Heart right ventricle (tissue), 16 donors: ENCODE measurements at regions not wholly inside any gene's neighbourhood (a gene's known extent, or its start where the extent isn't known, plus 50 kb on each side); places are given as distances from the start of the nearest gene placed in this dataset.

Experiments used
- ATAC-seq, 8 donors: fragments of 200-7000 bp; cut with Tn5 transposase; one replicate each; pipeline ENCODE4 v1.9.1; 2020; ENCODE audit warnings: mild to moderate bottlenecking in 8 of 8, moderate library complexity in 8 of 8, moderate number of reproducible peaks in 1 of 8
- DNase-seq, 2 donors: peaks; one replicate each; pipeline ENCODE4 v3.0.0-alpha.2; 2020
- H3K27ac ChIP-seq, 10 donors: fragments of 200-600 bp; sonication (generic) in 2 of 10; one replicate each; pipeline versions ENCODE4 v1.5.0 to v1.8.0; 2020 to 2022; ENCODE audit warnings: mild to moderate bottlenecking in 3 of 10
- H3K27me3 ChIP-seq, 7 donors: fragments of 200-600 bp; one replicate each; pipeline ENCODE4 v1.8.0; 2021 to 2022; ENCODE audit warnings: mild to moderate bottlenecking in 2 of 7
- H3K36me3 ChIP-seq, 9 donors: fragments of 200-600 bp; sonication (generic) in 1 of 9; one replicate each; pipeline versions ENCODE4 v1.5.0 to v1.8.0; 2020 to 2022; ENCODE audit warnings: mild to moderate bottlenecking in 2 of 9
- H3K4me1 ChIP-seq, 9 donors: fragments of 200-600 bp; sonication (generic) in 1 of 9; one replicate each; pipeline versions ENCODE4 v1.5.0 to v1.8.0; 2020 to 2022; ENCODE audit warnings: mild to moderate bottlenecking in 4 of 9
- H3K4me3 ChIP-seq, 10 donors: fragments of 200-600 bp; sonication (generic) in 2 of 10; one replicate each; pipeline versions ENCODE4 v1.5.0 to v1.8.0; 2020 to 2022; ENCODE audit warnings: mild to moderate bottlenecking in 7 of 10, moderate library complexity in 2 of 10
- H3K9me3 ChIP-seq, 11 donors: fragments of 200-600 bp in 10 of 11; sonication (generic) in 2 of 11; one replicate each; pipeline versions ENCODE4 v1.5.0 to v1.8.0; 2013 to 2022; ENCODE audit warnings: mild to moderate bottlenecking in 2 of 11, control low read depth in 1 of 11, moderate library complexity in 1 of 11
- CTCF ChIP-seq, 9 donors: fragments of 200-600 bp; sonication (generic) in 2 of 9; IDR thresholded peaks; one replicate each; pipeline versions ENCODE4 v1.5.0 to v1.8.0; 2021 to 2022; ENCODE audit warnings: antibody characterized with exemption in 9 of 9, mild to moderate bottlenecking in 5 of 9, moderate library complexity in 1 of 9
- WGBS, 2 donors: extraction: QIAGEN DNeasy Blood & Tissue Kit; methylation state at CpG; one replicate each; pipeline ENCODE4 v1.1.7; 2013; ENCODE audit warnings: inconsistent platforms in 1 of 2; 5-methylcytosine and 5-hydroxymethylcytosine counted together
- intact Hi-C, 10 donors: fragments of 100-400 bp; cut with DNase I; formaldehyde crosslinking; loops; one replicate each; pipeline versions ENCODE4 v1.11.1 to v1.14.2; 2022
- donor health status: Arrhythmogenic right ventricular cardiomyopathy.
- donor health status: ischemic (EF 13 %, LVEDD 7.1; RV severe dilation, severe dysfunction).
- donor health status: healthy with polysubstance abuse.
- donor health status: DM: no; HTN: yes; CAD: no.
- donor health status: DM: no; HTN: no; CAD: no.
- donor health status: ischemic (EF 25% LVEDD 6.9; RV normal size, moderate dysfunction).
- donor health status: ischemic (EF 25% LVEDD 5.7; RV mildly dilated, moderate dysfunction).
- donor health status: healthy.
- donor health status: DM: yes; HTN: yes; CAD: no.
- donor health status: Ischemic cardiomyopathy.
- donor health status: ischemic (EF 35%, LVEDD 5.7; RV mildly dilated, moderate dysfunction).
- donor health status: nonischemic (EF 11% LVEDD 7.7; RV severe dilation, severe dysfunction).
- donor health status: DM: yes; HTN: yes; CAD: no.
- donor health status: PGD.
- donor health status: ischemic (EF 29% LVEDD 5.4; RV normal size, mild dysfunction).
- donor health status: nonischemic (EF 23%, LVEDD 6.1; RV moderate dilation, normal function).

DNA sequence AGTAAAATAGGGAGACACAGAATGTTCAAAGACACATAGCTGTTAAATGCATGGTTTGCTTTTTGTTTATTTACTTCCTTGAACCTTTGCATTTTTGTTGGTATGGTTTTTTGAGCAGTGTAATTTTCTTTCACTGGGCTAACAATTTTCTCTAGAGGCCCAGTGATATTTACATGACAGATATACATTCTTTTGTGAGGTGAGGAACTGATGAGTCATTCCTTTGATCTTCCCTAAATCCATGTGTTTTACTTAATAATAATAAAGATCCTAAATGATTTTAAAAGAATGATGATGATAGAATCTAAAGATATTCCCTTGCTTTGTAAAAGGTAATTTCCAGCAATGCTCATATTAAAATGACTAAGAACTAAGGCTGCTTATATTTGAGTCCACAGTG lies 188.5 kb upstream of the ANK3 start:
- no peak for DNase-seq
- no peak for TF ChIP-seq CTCF (IDR thresholded peaks at IDR 0.05)
- Histone ChIP-seq H3K27ac (no peak overlapping the region), H3K4me1 (peaks cover 0 to 15% (median 5%) of the 10 kb centered on the region in 9 donors), H3K9me3 (no peaks in the 10 kb centered on the region), H3K4me3 (no peak overlapping the region), H3K27me3 (no peaks in the 10 kb centered on the region), H3K36me3 (no peaks in the 10 kb centered on the region)
- ATAC-seq, result no peak
- intact Hi-C loops, result no loop called here

DNA sequence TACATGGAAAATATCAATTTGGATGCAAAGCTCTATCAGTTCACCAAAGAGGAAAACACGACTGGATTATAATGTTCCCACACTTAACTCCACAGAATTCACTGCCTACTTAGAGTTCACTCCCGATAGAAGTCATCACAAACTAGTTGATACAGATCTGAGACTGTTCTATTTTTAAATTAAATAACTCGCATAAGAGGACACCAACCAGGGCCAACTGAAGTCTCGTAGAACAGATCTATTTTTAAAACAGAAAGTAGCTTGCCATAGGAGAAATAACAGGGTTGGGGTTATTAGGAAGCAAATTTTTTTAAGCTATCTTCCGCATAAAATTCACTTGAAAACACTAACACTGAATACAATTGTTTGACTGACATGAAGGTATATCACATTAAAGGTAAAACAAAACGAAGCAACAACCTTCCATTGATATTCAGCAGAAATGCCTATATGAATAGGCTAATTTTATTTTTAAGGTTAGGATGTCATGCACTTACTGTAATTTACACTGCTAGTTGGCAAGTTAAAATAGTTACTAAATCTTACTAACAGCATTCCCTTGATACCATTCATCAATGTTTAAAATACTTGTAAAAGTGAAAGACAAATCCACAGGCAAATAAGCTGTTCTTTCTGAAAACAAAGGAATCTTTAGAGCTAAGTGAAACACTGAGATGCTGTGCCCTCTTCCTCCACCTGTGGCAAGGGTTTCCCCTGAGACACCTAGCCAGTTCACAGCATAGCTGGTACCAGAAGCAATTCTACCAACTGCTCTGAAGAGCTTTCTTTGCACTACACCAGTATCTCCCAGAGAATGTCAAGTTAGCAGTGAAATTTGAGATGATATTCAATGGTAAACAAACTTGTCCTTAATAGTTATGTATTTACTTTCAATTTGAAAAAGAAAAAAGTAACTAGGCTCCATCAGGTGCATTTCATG lies 186.7 kb upstream of the ANK3 start:
- no peak for TF ChIP-seq CTCF (IDR thresholded peaks at IDR 0.05)
- H3K36me3 ChIP-seq, result no peaks in the 10 kb centered on the region
- peak overlapping the region in 7 of 10 donors; percentile 3 to 37 (median 23) for H3K4me3 ChIP-seq
- DNase-seq (no peak), ATAC-seq (peak in 7 of 8 donors; percentile 40 to 79 (median 67))
- no peaks in the 10 kb centered on the region for H3K9me3 ChIP-seq
- peaks cover 0 to 19% (median 8%) of the 10 kb centered on the region in 9 donors for H3K4me1 ChIP-seq
- H3K27me3 ChIP-seq, result no peaks in the 10 kb centered on the region
- WGBS, 2 donors, result 23 to 26% methylated on average over 6 of the region's 6 CpGs
- peak overlapping the region in 8 of 10 donors; percentile 11 to 73 (median 60) for H3K27ac ChIP-seq
- intact Hi-C loops, result no loop called here

GRCh38 chr10:60575105-60575504 lies 185.4 kb upstream of the ANK3 start:
- DNase-seq, result no peak
- intact Hi-C loops, result no loop called here
- Histone ChIP-seq H3K27ac (no peak overlapping the region), H3K9me3 (no peaks in the 10 kb centered on the region), H3K36me3 (no peaks in the 10 kb centered on the region), H3K4me3 (no peak overlapping the region), H3K4me1 (peaks cover 0 to 19% (median 8%) of the 10 kb centered on the region in 9 donors), H3K27me3 (no peaks in the 10 kb centered on the region)
- TF ChIP-seq CTCF (IDR thresholded peaks at IDR 0.05), result no peak
- 90 to 91% methylated on average over 6 of the region's 6 CpGs for WGBS, 2 donors
- no peak for ATAC-seq

DNA sequence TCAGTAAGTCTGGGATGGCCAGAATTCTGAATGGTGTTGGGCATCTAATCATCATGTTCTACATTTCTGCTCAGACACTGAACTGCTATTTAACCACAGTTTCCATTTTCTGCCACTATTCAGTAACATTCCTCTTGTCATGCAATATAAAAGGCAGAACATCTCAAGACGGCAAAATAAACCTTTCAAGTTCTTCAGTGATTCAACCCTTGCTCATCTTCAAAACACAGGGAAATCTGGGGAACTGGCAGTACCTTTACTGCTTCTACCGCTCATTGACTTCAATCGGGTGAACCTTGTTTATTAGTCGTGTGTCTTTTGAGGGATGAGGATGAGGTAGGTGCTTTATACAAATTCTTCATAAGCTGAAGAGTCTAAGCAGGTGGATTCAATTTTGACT lies 184.7 kb upstream of the ANK3 start:
- H3K27me3 ChIP-seq, result no peaks in the 10 kb centered on the region
- H3K4me3 ChIP-seq, result no peak overlapping the region
- intact Hi-C loops, result no loop called here
- peaks cover 0 to 19% (median 8%) of the 10 kb centered on the region in 9 donors for H3K4me1 ChIP-seq
- ATAC-seq (no peak), DNase-seq (no peak)
- H3K27ac ChIP-seq, result no peak overlapping the region
- no peaks in the 10 kb centered on the region for H3K9me3 ChIP-seq
- 96 to 98% methylated on average over 4 of the region's 4 CpGs for WGBS, 2 donors
- H3K36me3 ChIP-seq, result no peaks in the 10 kb centered on the region
- no peak for TF ChIP-seq CTCF (IDR thresholded peaks at IDR 0.05)
